ENCODE measurements at regions not wholly inside any gene's neighbourhood (a gene's known extent, or its start where the extent isn't known, plus 50 kb on each side); places are given as distances from the start of the nearest gene placed in this dataset.

- Histone ChIP-seq H3K9me3 (ENCODE audit: insufficient read depth, low read depth) (no peaks in the 10 kb centered on the region), H3K4me2 (no peak overlapping the region), H3K79me2 (ENCODE audit: low read depth) (no peaks in the 10 kb centered on the region), H4K20me1 (ENCODE audit: insufficient read depth) (no peaks in the 10 kb centered on the region), H3K4me3 (no peak overlapping the region), H3K27me3 (ENCODE audit: insufficient read depth, low read depth) (no peaks in the 10 kb centered on the region), H3F3A (ENCODE audit: insufficient read depth, low read depth) (no peaks in the 10 kb centered on the region), H3K27ac (no peak overlapping the region), H2AFZ (no peak overlapping the region), H3K9me2 (ENCODE audit: insufficient read depth) (no peaks in the 10 kb centered on the region), H3K4me1 (replicated peaks; ENCODE audit: insufficient read depth) (no peaks in the 10 kb centered on the region), H3K36me3 (ENCODE audit: low read depth) (no peaks in the 10 kb centered on the region)
- TF ChIP-seq CTCF (conservative IDR thresholded peaks at IDR 0.05) (no peak), EZH2 (IDR thresholded peaks at IDR 0.05; ENCODE audit: low read depth) (no peak)
- intact Hi-C loops (cut with micrococcal nuclease; ENCODE audit: unreplicated experiment) = no loop called here
- no peak for DNase-seq
- ChIA-PET CTCF (no interaction called here), POLR2A (ENCODE audit: unreplicated experiment) (no interaction called here)
- BruUV-seq (replicated peaks) = no TSS peak
These were observed 229.7 kb downstream of the TLE4 start for GRCh38 chr9:79801459-79801858.

GRCh38 chr9:79800578-79800977 is 228.8 kb downstream of the TLE4 start:
- Histone ChIP-seq H3K4me2 (no peak overlapping the region), H3F3A (ENCODE audit: insufficient read depth, low read depth) (no peaks in the 10 kb centered on the region), H3K27me3 (ENCODE audit: insufficient read depth, low read depth) (no peaks in the 10 kb centered on the region), H3K79me2 (ENCODE audit: low read depth) (no peaks in the 10 kb centered on the region), H4K20me1 (ENCODE audit: insufficient read depth) (no peaks in the 10 kb centered on the region), H3K9me3 (ENCODE audit: insufficient read depth, low read depth) (no peaks in the 10 kb centered on the region), H3K27ac (no peak overlapping the region), H3K36me3 (ENCODE audit: low read depth) (no peaks in the 10 kb centered on the region), H3K9me2 (ENCODE audit: insufficient read depth) (no peaks in the 10 kb centered on the region), H3K4me1 (replicated peaks; ENCODE audit: insufficient read depth) (no peaks in the 10 kb centered on the region), H3K4me3 (no peak overlapping the region), H2AFZ (no peak overlapping the region)
- intact Hi-C loops (cut with micrococcal nuclease; ENCODE audit: unreplicated experiment) = no loop called here
- ChIA-PET CTCF (no interaction called here), POLR2A (ENCODE audit: unreplicated experiment) (no interaction called here)
- TF ChIP-seq CTCF (conservative IDR thresholded peaks at IDR 0.05) = no peak
- no peak for TF ChIP-seq EZH2 (IDR thresholded peaks at IDR 0.05; ENCODE audit: low read depth)
- BruUV-seq (replicated peaks) = no TSS peak
- DNase-seq = no peak

GRCh38 chr9:79799691-79800335 is 228.0 kb downstream of the TLE4 start:
- no peaks in the 10 kb centered on the region for H3K36me3 ChIP-seq (ENCODE audit: low read depth)
- no peaks in the 10 kb centered on the region for H3K79me2 ChIP-seq (ENCODE audit: low read depth)
- H3F3A ChIP-seq (ENCODE audit: insufficient read depth, low read depth) = no peaks in the 10 kb centered on the region
- no peak overlapping the region for H2AFZ ChIP-seq
- H3K9me2 ChIP-seq (ENCODE audit: insufficient read depth) = no peaks in the 10 kb centered on the region
- no peaks in the 10 kb centered on the region for H3K27me3 ChIP-seq (ENCODE audit: insufficient read depth, low read depth)
- TF ChIP-seq EZH2 (IDR thresholded peaks at IDR 0.05; ENCODE audit: low read depth) (no peak), CTCF (conservative IDR thresholded peaks at IDR 0.05) (no peak)
- no TSS peak for BruUV-seq (replicated peaks)
- POLR2A ChIA-PET (ENCODE audit: unreplicated experiment) = no interaction called here
- intact Hi-C loops (cut with micrococcal nuclease; ENCODE audit: unreplicated experiment) = no loop called here
- DNase-seq = no peak
- H3K4me3 ChIP-seq = no peak overlapping the region
- no peaks in the 10 kb centered on the region for H3K4me1 ChIP-seq (replicated peaks; ENCODE audit: insufficient read depth)
- no peak overlapping the region for H3K27ac ChIP-seq
- CTCF ChIA-PET = no interaction called here
- H3K9me3 ChIP-seq (ENCODE audit: insufficient read depth, low read depth) = no peaks in the 10 kb centered on the region
- H3K4me2 ChIP-seq = no peak overlapping the region
- no peaks in the 10 kb centered on the region for H4K20me1 ChIP-seq (ENCODE audit: insufficient read depth)
